ENCODE measurements at regions not wholly inside any gene's neighbourhood (a gene's known extent, or its start where the extent isn't known, plus 50 kb on each side); places are given as distances from the start of the nearest gene placed in this dataset.
"Not testable (repeated sequence)": the region's sequence is repeated elsewhere in the genome, so short reads cannot be mapped to it uniquely, and the experiment has no call there.

- no peak for DNase-seq
Observed at GRCh38 chr15:69603369-69604071, 150.9 kb downstream of the RPLP1 start.

- DNase-seq, result no peak
Observed at GRCh38 chr15:69604072-69604411, 151.4 kb downstream of the RPLP1 start.

- DNase-seq, result no peak
Observed at GRCh38 chr15:69606144-69606543, 153.5 kb downstream of the RPLP1 start.

GRCh38 chr15:69606921-69607500 lies 154.4 kb downstream of the RPLP1 start:
- no peak for DNase-seq

GRCh38 chr15:69608661-69609060 lies 156.0 kb downstream of the RPLP1 start:
- DNase-seq, result no peak

- no peak for DNase-seq
Observed at GRCh38 chr15:69609176-69609575, 156.6 kb downstream of the RPLP1 start.

GRCh38 chr15:69609776-69610175 lies 157.2 kb downstream of the RPLP1 start:
- DNase-seq, result no peak

- no peak for DNase-seq
Observed at GRCh38 chr15:69610277-69610676, 157.7 kb downstream of the RPLP1 start.

GRCh38 chr15:69610858-69611257 lies 158.2 kb downstream of the RPLP1 start:
- DNase-seq, result no peak

- peak; percentile 70 for DNase-seq
Observed at GRCh38 chr15:69612112-69612511, 159.5 kb downstream of the RPLP1 start.

GRCh38 chr15:69613182-69613581 lies 160.6 kb downstream of the RPLP1 start:
- DNase-seq, result no peak

GRCh38 chr15:69613988-69614387 lies 161.4 kb downstream of the RPLP1 start:
- no peak for DNase-seq

GRCh38 chr15:69615736-69616135 lies 163.1 kb downstream of the RPLP1 start:
- DNase-seq, result no peak

GRCh38 chr15:69616558-69616957 lies 163.9 kb downstream of the RPLP1 start:
- DNase-seq, result no peak

GRCh38 chr15:69617144-69617543 lies 164.5 kb downstream of the RPLP1 start:
- DNase-seq, result not testable (repeated sequence)

GRCh38 chr15:69623392-69624154 lies 171.0 kb downstream of the RPLP1 start:
- DNase-seq, result no peak

- DNase-seq, result no peak
Observed at GRCh38 chr15:69624155-69624520, 171.5 kb downstream of the RPLP1 start.

- no peak for DNase-seq
Observed at GRCh38 chr15:69624816-69625215, 172.2 kb downstream of the RPLP1 start.

- no peak for DNase-seq
Observed at GRCh38 chr15:69625328-69625727, 172.7 kb downstream of the RPLP1 start.

GRCh38 chr15:69626095-69627066 lies 173.8 kb downstream of the RPLP1 start:
- no peak for DNase-seq

GRCh38 chr15:69627548-69628158 lies 175.0 kb downstream of the RPLP1 start:
- no peak for DNase-seq

- no peak for DNase-seq
Observed at GRCh38 chr15:69628256-69629093, 175.9 kb downstream of the RPLP1 start.
